ENCODE measurements at regions not wholly inside any gene's neighbourhood (a gene's known extent, or its start where the extent isn't known, plus 50 kb on each side); places are given as distances from the start of the nearest gene placed in this dataset.

GRCh38 chr6:166036316-166037095 lies 131.1 kb downstream of the TBXT start:
- no peaks in the 10 kb centered on the region for H3K9me3 ChIP-seq
- 85% methylated on average over 7 of the region's 7 CpGs for WGBS
- H3K4me3 ChIP-seq: no peak overlapping the region
- no peak for TF ChIP-seq POLR2A (IDR thresholded peaks at IDR 0.05)
- TF ChIP-seq CTCF (IDR thresholded peaks at IDR 0.05): no peak
- no peak for TF ChIP-seq POLR2AphosphoS5 (IDR thresholded peaks at IDR 0.05)
- H3K27me3 ChIP-seq (replicated peaks; ENCODE audit: insufficient read depth): no peaks in the 10 kb centered on the region
- no peak overlapping the region for H3K27ac ChIP-seq
- DNase-seq (ENCODE audit: low spot score): no peak
- H3K4me1 ChIP-seq (replicated peaks): no peaks in the 10 kb centered on the region
- no peaks in the 10 kb centered on the region for H3K36me3 ChIP-seq
- intact Hi-C loops (cut with DNase I): no loop called here

GRCh38 chr6:166032366-166033200 lies 135.1 kb downstream of the TBXT start:
- no peak for DNase-seq (ENCODE audit: low spot score)
- 59% methylated on average over 9 of the region's 9 CpGs for WGBS

GRCh38 chr6:166031275-166031674 lies 136.4 kb downstream of the TBXT start:
- no peaks in the 10 kb centered on the region for H3K27me3 ChIP-seq (replicated peaks; ENCODE audit: insufficient read depth)
- H3K4me1 ChIP-seq (replicated peaks): no peaks in the 10 kb centered on the region
- no peak overlapping the region for H3K27ac ChIP-seq
- WGBS: 64% methylated on average over 1 of the region's 1 CpG
- no peaks in the 10 kb centered on the region for H3K9me3 ChIP-seq
- no peaks in the 10 kb centered on the region for H3K36me3 ChIP-seq
- no peak overlapping the region for H3K4me3 ChIP-seq
- TF ChIP-seq CTCF (IDR thresholded peaks at IDR 0.05) (no peak), POLR2AphosphoS5 (IDR thresholded peaks at IDR 0.05) (no peak), POLR2A (IDR thresholded peaks at IDR 0.05) (no peak)
- DNase-seq (ENCODE audit: low spot score): no peak
- intact Hi-C loops (cut with DNase I): no loop called here

More at GRCh38 chr6:166032366-166033200, 135.1 kb downstream of the TBXT start:
- intact Hi-C loops (cut with DNase I): no loop called here
- Histone ChIP-seq H3K4me1 (replicated peaks) (no peaks in the 10 kb centered on the region), H3K9me3 (no peaks in the 10 kb centered on the region), H3K4me3 (no peak overlapping the region), H3K27me3 (replicated peaks; ENCODE audit: insufficient read depth) (no peaks in the 10 kb centered on the region), H3K27ac (no peak overlapping the region), H3K36me3 (no peaks in the 10 kb centered on the region)
- TF ChIP-seq POLR2A (IDR thresholded peaks at IDR 0.05): no peak
- no peak for TF ChIP-seq CTCF (IDR thresholded peaks at IDR 0.05)
- no peak for TF ChIP-seq POLR2AphosphoS5 (IDR thresholded peaks at IDR 0.05)

GRCh38 chr6:166029506-166029905 lies 138.1 kb downstream of the TBXT start:
- TF ChIP-seq POLR2A (IDR thresholded peaks at IDR 0.05): no peak
- no peak for TF ChIP-seq CTCF (IDR thresholded peaks at IDR 0.05)
- TF ChIP-seq POLR2AphosphoS5 (IDR thresholded peaks at IDR 0.05): no peak
- intact Hi-C loops (cut with DNase I): no loop called here

More at GRCh38 chr6:166029506-166029905, 138.1 kb downstream of the TBXT start:
- peaks cover under 1% of the 10 kb centered on the region for H3K27me3 ChIP-seq (replicated peaks; ENCODE audit: insufficient read depth)
- DNase-seq (ENCODE audit: low spot score): no peak
- no peaks in the 10 kb centered on the region for H3K9me3 ChIP-seq
- WGBS: 50% methylated on average over 3 of the region's 3 CpGs
- H3K4me3 ChIP-seq: no peak overlapping the region
- H3K4me1 ChIP-seq (replicated peaks): no peaks in the 10 kb centered on the region
- H3K36me3 ChIP-seq: no peaks in the 10 kb centered on the region
- H3K27ac ChIP-seq: no peak overlapping the region

Measured in prostate gland (tissue), 2 donors.